Neural progenitor cell (in vitro differentiated cells): ENCODE measurements at regions not wholly inside any gene's neighbourhood (a gene's known extent, or its start where the extent isn't known, plus 50 kb on each side); places are given as distances from the start of the nearest gene placed in this dataset.

Source experiments
- DNase-seq: peaks from one replicate; pipeline ENCODE4 v3.0.0-alpha.2; 2016; ENCODE audit warnings: low spot score
- H2AFZ ChIP-seq: fragments of 200-600 bp; sonication (generic); replicated peaks from 2 replicates; pipeline ENCODE4 v1.6.1; 2016; ENCODE audit warnings: antibody characterized with exemption
- H3F3A ChIP-seq: fragments of 200-600 bp; sonication (generic); 2 replicates; pipeline ENCODE4 v1.6.1; 2016; ENCODE audit warnings: antibody characterized with exemption, low read depth
- H3K27ac ChIP-seq: fragments of 200-600 bp; sonication (generic); 2 replicates; pipeline ENCODE4 v1.5.1; 2016; ENCODE audit warnings: mild to moderate bottlenecking
- H3K27me3 ChIP-seq: fragments of 200-600 bp; sonication (generic); 2 replicates; pipeline ENCODE4 v1.6.1; 2016; ENCODE audit warnings: mild to moderate bottlenecking, moderate library complexity
- H3K36me3 ChIP-seq: fragments of 200-600 bp; sonication (generic); 2 replicates; pipeline ENCODE4 v1.5.1; 2016
- H3K4me1 ChIP-seq: fragments of 200-600 bp; sonication (generic); 2 replicates; pipeline ENCODE4 v1.6.1; 2016; ENCODE audit warnings: mixed run types
- H3K4me2 ChIP-seq: fragments of 200-600 bp; sonication (generic); 2 replicates; pipeline ENCODE4 v1.6.1; 2016
- H3K4me3 ChIP-seq: fragments of 200-600 bp; sonication (generic); 2 replicates; pipeline ENCODE4 v1.5.1; 2016
- H3K79me2 ChIP-seq: fragments of 200-600 bp; sonication (generic); 2 replicates; pipeline ENCODE4 v1.6.1; 2016; ENCODE audit warnings: low read depth
- H3K9ac ChIP-seq: fragments of 200-600 bp; sonication (generic); 2 replicates; pipeline ENCODE4 v1.6.1; 2016
- H3K9me3 ChIP-seq: fragments of 200-600 bp; sonication (generic); 2 replicates; pipeline ENCODE4 v1.5.1; 2016; ENCODE audit warnings: low read depth
- H4K20me1 ChIP-seq: fragments of 200-600 bp; sonication (generic); 2 replicates; pipeline ENCODE4 v1.6.1; 2016; ENCODE audit warnings: low read depth
- H3K27ac Mint-ChIP-seq: 3 replicates; pipeline ENCODE4 v1.8.0; 2021; ENCODE audit warnings: mixed read lengths
- H3K27me3 Mint-ChIP-seq: 2 replicates; pipeline ENCODE4 v1.8.0; 2022; ENCODE audit warnings: low read depth, mild to moderate bottlenecking, inconsistent platforms, moderate library complexity, mixed read lengths; ENCODE audit not compliant: insufficient read depth
- H3K36me3 Mint-ChIP-seq: 3 replicates; pipeline ENCODE4 v1.8.0; 2021; ENCODE audit warnings: mixed read lengths
- H3K4me1 Mint-ChIP-seq: 3 replicates; pipeline ENCODE4 v1.8.0; 2021; ENCODE audit warnings: mixed read lengths
- H3K4me3 Mint-ChIP-seq: 3 replicates; pipeline ENCODE4 v1.8.0; 2021; ENCODE audit warnings: mild to moderate bottlenecking, moderate library complexity, mixed read lengths
- H3K9me3 Mint-ChIP-seq: 3 replicates; pipeline ENCODE4 v1.8.0; 2020; ENCODE audit warnings: mixed read lengths
- EZH2 ChIP-seq: fragments of 200-600 bp; sonication (generic); IDR thresholded peaks from 2 replicates; pipeline ENCODE4 v1.6.1; 2017; ENCODE audit warnings: antibody characterized with exemption, mild to moderate bottlenecking, moderate library complexity
- EZH2phosphoT487 ChIP-seq: fragments of 200-600 bp; sonication (generic); IDR thresholded peaks from 2 replicates; pipeline ENCODE4 v1.6.1; 2017; ENCODE audit warnings: antibody characterized with exemption
- TF ChIP-seq, protein P1 (sequence below): fragments of 200-600 bp; sonication (generic); IDR thresholded peaks from 2 replicates; pipeline ENCODE4 v1.5.1; 2017; ENCODE audit warnings: antibody characterized with exemption, mild to moderate bottlenecking

DNA sequence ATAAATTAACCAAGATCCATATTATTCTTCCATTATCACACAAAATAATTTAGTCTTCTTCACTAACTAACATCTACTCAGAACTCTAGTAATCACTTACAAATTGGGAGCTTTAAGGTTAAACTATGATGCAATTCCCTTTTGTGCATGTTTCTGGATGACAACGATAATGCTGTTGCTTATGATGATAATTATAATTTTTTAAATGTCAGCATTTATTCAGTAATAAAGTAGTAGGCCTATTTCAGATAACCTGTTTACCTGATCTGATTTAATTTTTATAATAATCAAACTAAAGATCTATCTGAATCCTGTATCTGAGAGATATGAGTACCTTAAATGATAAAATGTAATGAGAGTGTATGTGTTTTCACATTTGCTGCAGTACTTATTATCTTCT lies 507.8 kb upstream of the GRID2 start:
- Histone ChIP-seq H3K4me3 (no peak overlapping the region), H3K4me1 (no peaks in the 10 kb centered on the region), H3F3A (no peaks in the 10 kb centered on the region), H3K9me3 (no peaks in the 10 kb centered on the region), H3K27ac (no peak overlapping the region), H3K27me3 (no peaks in the 10 kb centered on the region), H4K20me1 (no peaks in the 10 kb centered on the region), H3K36me3 (no peaks in the 10 kb centered on the region), H2AFZ (no peak overlapping the region), H3K4me2 (no peak overlapping the region), H3K9ac (no peak overlapping the region), H3K79me2 (no peaks in the 10 kb centered on the region)
- Mint-ChIP-seq H3K9me3 (peaks cover 1% of the 10 kb centered on the region), H3K4me3 (no peak overlapping the region), H3K4me1 (no peaks in the 10 kb centered on the region), H3K27me3 (peaks cover 3% of the 10 kb centered on the region), H3K27ac (no peak overlapping the region), H3K36me3 (no peaks in the 10 kb centered on the region)
- no peak for DNase-seq
- no peak for TF ChIP-seq EZH2
- TF ChIP-seq EZH2phosphoT487 = no peak
- TF ChIP-seq, protein P1, sequence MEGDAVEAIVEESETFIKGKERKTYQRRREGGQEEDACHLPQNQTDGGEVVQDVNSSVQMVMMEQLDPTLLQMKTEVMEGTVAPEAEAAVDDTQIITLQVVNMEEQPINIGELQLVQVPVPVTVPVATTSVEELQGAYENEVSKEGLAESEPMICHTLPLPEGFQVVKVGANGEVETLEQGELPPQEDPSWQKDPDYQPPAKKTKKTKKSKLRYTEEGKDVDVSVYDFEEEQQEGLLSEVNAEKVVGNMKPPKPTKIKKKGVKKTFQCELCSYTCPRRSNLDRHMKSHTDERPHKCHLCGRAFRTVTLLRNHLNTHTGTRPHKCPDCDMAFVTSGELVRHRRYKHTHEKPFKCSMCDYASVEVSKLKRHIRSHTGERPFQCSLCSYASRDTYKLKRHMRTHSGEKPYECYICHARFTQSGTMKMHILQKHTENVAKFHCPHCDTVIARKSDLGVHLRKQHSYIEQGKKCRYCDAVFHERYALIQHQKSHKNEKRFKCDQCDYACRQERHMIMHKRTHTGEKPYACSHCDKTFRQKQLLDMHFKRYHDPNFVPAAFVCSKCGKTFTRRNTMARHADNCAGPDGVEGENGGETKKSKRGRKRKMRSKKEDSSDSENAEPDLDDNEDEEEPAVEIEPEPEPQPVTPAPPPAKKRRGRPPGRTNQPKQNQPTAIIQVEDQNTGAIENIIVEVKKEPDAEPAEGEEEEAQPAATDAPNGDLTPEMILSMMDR = no peak

DNA sequence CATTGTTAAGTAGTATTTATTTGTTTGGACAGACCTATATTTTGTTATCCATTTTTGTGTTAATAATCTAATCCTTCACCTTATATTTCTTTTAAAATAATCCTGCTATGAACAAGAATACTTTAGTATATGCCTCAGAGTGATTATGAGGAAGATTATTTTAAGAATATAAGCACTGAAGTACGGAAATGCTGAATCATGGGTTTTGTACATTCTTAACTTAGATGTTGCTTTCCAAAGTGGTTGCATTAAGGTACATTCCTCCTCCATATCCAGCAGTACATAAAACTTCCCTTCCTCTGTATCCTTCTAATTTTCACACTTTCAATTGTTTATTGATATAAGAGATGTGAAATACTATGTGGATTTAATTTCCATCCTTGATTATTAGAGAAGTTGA lies 491.4 kb upstream of the GRID2 start:
- TF ChIP-seq EZH2 (no peak), EZH2phosphoT487 (no peak)
- TF ChIP-seq, protein P1 = no peak
- no peaks in the 10 kb centered on the region for H3K36me3 Mint-ChIP-seq
- H3K27ac Mint-ChIP-seq = no peak overlapping the region
- DNase-seq = no peak
- peaks cover 3% of the 10 kb centered on the region for H3K27me3 Mint-ChIP-seq
- H3K4me1 Mint-ChIP-seq = no peaks in the 10 kb centered on the region
- H3K27me3 ChIP-seq = no peaks in the 10 kb centered on the region
- H3K4me2 ChIP-seq = no peak overlapping the region
- H3K36me3 ChIP-seq = no peaks in the 10 kb centered on the region
- H3F3A ChIP-seq = no peaks in the 10 kb centered on the region
- no peaks in the 10 kb centered on the region for H4K20me1 ChIP-seq
- no peak overlapping the region for H3K4me3 Mint-ChIP-seq
- H3K79me2 ChIP-seq = no peaks in the 10 kb centered on the region
- no peak overlapping the region for H3K27ac ChIP-seq
- no peak overlapping the region for H3K9ac ChIP-seq
- no peaks in the 10 kb centered on the region for H3K9me3 ChIP-seq
- no peaks in the 10 kb centered on the region for H3K4me1 ChIP-seq
- peaks cover 3% of the 10 kb centered on the region for H3K9me3 Mint-ChIP-seq
- no peak overlapping the region for H3K4me3 ChIP-seq
- no peak overlapping the region for H2AFZ ChIP-seq

DNA sequence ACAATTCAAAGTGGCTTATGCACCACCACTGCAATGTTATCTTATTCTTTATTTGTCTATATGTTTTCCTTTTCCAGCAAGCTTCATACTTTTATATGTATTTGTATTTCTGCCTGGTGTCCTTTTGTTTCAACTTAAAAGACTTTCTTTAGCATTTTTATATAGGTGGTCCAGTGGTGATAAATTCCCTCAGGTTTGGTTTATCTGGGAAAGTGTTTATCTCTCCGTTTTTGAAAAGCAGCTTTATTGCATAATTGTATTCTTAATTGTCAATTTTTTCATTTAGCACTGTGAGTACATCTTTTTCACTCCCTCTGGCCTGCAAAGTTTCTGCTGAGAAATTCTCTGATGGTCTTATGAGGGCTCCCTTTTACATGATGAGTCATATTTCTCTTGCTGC lies 479.0 kb upstream of the GRID2 start:
- Histone ChIP-seq H3K79me2 (no peaks in the 10 kb centered on the region), H3K4me3 (no peak overlapping the region), H3K27ac (no peak overlapping the region), H3F3A (no peaks in the 10 kb centered on the region), H2AFZ (no peak overlapping the region), H3K4me1 (no peaks in the 10 kb centered on the region), H3K36me3 (no peaks in the 10 kb centered on the region), H3K4me2 (no peak overlapping the region), H3K9me3 (no peaks in the 10 kb centered on the region), H3K9ac (no peak overlapping the region), H4K20me1 (no peaks in the 10 kb centered on the region), H3K27me3 (no peaks in the 10 kb centered on the region)
- TF ChIP-seq, protein P1 = no peak
- TF ChIP-seq EZH2phosphoT487 = no peak
- no peak for TF ChIP-seq EZH2
- Mint-ChIP-seq H3K4me1 (no peaks in the 10 kb centered on the region), H3K36me3 (no peaks in the 10 kb centered on the region), H3K4me3 (no peak overlapping the region), H3K27me3 (no peaks in the 10 kb centered on the region), H3K9me3 (peaks cover 25% of the 10 kb centered on the region), H3K27ac (no peak overlapping the region)
- DNase-seq = no peak

DNA sequence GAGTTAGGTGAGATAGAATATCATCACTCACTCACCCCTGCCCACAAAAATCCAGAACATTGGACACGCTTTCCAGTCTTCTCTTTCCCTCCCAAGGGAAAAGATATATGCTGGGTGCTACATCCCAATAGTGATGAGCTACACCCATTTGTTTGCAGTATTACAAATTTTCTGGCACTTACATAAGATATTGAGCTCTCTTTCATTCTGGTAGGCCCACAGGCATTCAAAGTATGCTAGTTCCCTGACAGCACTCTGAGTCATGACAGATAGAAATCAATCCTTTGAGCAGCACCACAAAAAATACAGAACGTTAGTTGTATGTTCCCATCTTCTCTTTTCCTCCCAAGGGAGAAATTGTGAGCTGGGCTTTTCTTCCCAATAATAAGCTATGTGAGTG lies 477.6 kb upstream of the GRID2 start:
- Mint-ChIP-seq H3K36me3 (no peaks in the 10 kb centered on the region), H3K4me3 (no peak overlapping the region), H3K27me3 (peaks cover 2% of the 10 kb centered on the region), H3K27ac (no peak overlapping the region), H3K9me3 (peaks cover 25% of the 10 kb centered on the region), H3K4me1 (no peaks in the 10 kb centered on the region)
- Histone ChIP-seq H3K9me3 (no peaks in the 10 kb centered on the region), H3K27me3 (no peaks in the 10 kb centered on the region), H3K4me3 (no peak overlapping the region), H2AFZ (no peak overlapping the region), H3K4me1 (no peaks in the 10 kb centered on the region), H3F3A (no peaks in the 10 kb centered on the region), H3K79me2 (no peaks in the 10 kb centered on the region), H3K27ac (no peak overlapping the region), H3K9ac (no peak overlapping the region), H3K4me2 (no peak overlapping the region), H4K20me1 (no peaks in the 10 kb centered on the region), H3K36me3 (no peaks in the 10 kb centered on the region)
- TF ChIP-seq EZH2phosphoT487 = no peak
- TF ChIP-seq, protein P1 = no peak
- no peak for TF ChIP-seq EZH2
- no peak for DNase-seq
